ENCODE measurements at regions not wholly inside any gene's neighbourhood (a gene's known extent, or its start where the extent isn't known, plus 50 kb on each side); places are given as distances from the start of the nearest gene placed in this dataset.

DNA sequence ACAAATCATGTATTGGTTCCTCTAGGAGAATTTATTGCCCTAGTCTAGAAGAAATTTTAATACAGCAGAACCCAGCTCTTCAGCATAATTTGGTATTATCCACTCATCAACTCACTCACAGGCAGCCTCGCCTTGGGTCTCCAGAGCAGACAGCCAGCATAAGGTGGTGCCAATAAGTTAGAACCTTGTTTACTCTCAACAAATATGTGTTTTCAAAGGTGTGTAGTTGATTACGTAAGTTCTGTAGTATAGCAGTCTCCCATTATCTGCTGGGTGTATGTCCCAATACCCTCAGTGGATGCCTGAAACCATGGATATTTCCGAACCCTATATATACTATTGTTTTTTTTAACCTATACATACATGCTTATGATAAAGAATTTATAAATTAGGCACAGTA is 522.5 kb upstream of the LRRN3 start:
- no peak for DNase-seq
- intact Hi-C loops (cut with micrococcal nuclease), result loop anchor here in 1 of 2 donors (10.0 kb wide), 1 partner anchor 1736 kb away; no protein-coding TSS in a partner anchor
- H3K4me1 Mint-ChIP-seq, result no peaks in the 10 kb centered on the region

DNA sequence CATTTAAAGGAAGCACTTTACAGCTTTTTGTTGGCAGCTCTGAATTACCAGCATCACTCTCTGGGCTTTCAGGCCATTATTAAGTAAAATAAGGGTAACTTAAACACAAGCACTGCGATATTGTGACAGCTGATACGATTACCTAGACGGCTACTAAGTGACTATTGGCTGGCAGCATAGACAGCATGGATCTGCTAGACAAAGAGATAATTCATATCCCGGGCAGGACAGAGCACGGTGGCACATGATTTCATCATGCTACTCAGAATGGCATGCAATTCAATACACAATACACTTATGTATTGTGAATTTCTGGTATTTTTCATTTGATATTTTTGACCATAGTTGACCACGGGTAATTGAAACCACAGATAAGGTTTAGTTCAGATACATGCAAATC is 522.0 kb upstream of the LRRN3 start:
- H3K36me3 Mint-ChIP-seq, result no peaks in the 10 kb centered on the region
- H3K9me3 ChIP-seq (ENCODE audit: control insufficient read depth in 2 of 3, low read length in 3 of 3), result no peaks in the 10 kb centered on the region
- H3K27ac ChIP-seq (ENCODE audit: low read depth, low read length), result no peak overlapping the region
- CTCF ChIA-PET, result no interaction called here
- DNase-seq, result no peak
- H3K4me3 Mint-ChIP-seq, result no peak overlapping the region
- no peaks in the 10 kb centered on the region for H3K4me1 ChIP-seq (ENCODE audit: control insufficient read depth in 2 of 2, insufficient read depth in 2 of 2, low read length in 2 of 2)
- peaks cover 0 to 4% (median 0%) of the 10 kb centered on the region in 11 donors for H3K9me3 Mint-ChIP-seq
- H3K27me3 Mint-ChIP-seq, result peaks cover 0 to 3% (median 0%) of the 10 kb centered on the region in 5 donors
- H3K4me1 Mint-ChIP-seq, result no peaks in the 10 kb centered on the region
- no peak overlapping the region for H3K27ac Mint-ChIP-seq
- no peak overlapping the region for H3K4me3 ChIP-seq (ENCODE audit: low read length)
- H3K27me3 ChIP-seq (ENCODE audit: control insufficient read depth in 2 of 2, insufficient read depth in 2 of 2, low read length in 2 of 2), result no peaks in the 10 kb centered on the region
- no peak for ATAC-seq
- intact Hi-C loops (cut with micrococcal nuclease), result loop anchor here in 1 of 2 donors (10.0 kb wide), 1 partner anchor 1736 kb away; no protein-coding TSS in a partner anchor
- H3K36me3 ChIP-seq (ENCODE audit: control insufficient read depth in 2 of 3, insufficient read depth in 3 of 3, low read length in 3 of 3), result no peaks in the 10 kb centered on the region
- POLR2A ChIA-PET, result no interaction called here

More for the DNA sequence above, 522.5 kb upstream of the LRRN3 start:
- no peak overlapping the region for H3K4me3 Mint-ChIP-seq
- no peak overlapping the region for H3K27ac Mint-ChIP-seq
- Histone ChIP-seq H3K9me3 (ENCODE audit: control insufficient read depth in 2 of 3, low read length in 3 of 3) (no peaks in the 10 kb centered on the region), H3K4me1 (ENCODE audit: control insufficient read depth in 2 of 2, insufficient read depth in 2 of 2, low read length in 2 of 2) (no peaks in the 10 kb centered on the region), H3K27me3 (ENCODE audit: control insufficient read depth in 2 of 2, insufficient read depth in 2 of 2, low read length in 2 of 2) (no peaks in the 10 kb centered on the region), H3K4me3 (ENCODE audit: low read length) (no peak overlapping the region), H3K36me3 (ENCODE audit: control insufficient read depth in 2 of 3, insufficient read depth in 3 of 3, low read length in 3 of 3) (no peaks in the 10 kb centered on the region), H3K27ac (ENCODE audit: low read depth, low read length) (no peak overlapping the region)
- ChIA-PET POLR2A (no interaction called here), CTCF (no interaction called here)
- H3K36me3 Mint-ChIP-seq, result peaks cover 0 to 2% (median 0%) of the 10 kb centered on the region in 5 donors
- ATAC-seq, result no peak
- peaks cover 0 to 4% (median 3%) of the 10 kb centered on the region in 11 donors for H3K9me3 Mint-ChIP-seq
- H3K27me3 Mint-ChIP-seq, result peaks cover 0 to 2% (median 0%) of the 10 kb centered on the region in 5 donors

- Histone ChIP-seq H3K4me3 (ENCODE audit: low read length) (no peak overlapping the region), H3K9me3 (ENCODE audit: control insufficient read depth in 2 of 3, low read length in 3 of 3) (no peaks in the 10 kb centered on the region), H3K27me3 (ENCODE audit: control insufficient read depth in 2 of 2, insufficient read depth in 2 of 2, low read length in 2 of 2) (no peaks in the 10 kb centered on the region), H3K36me3 (ENCODE audit: control insufficient read depth in 2 of 3, insufficient read depth in 3 of 3, low read length in 3 of 3) (no peaks in the 10 kb centered on the region), H3K27ac (ENCODE audit: low read depth, low read length) (no peak overlapping the region), H3K4me1 (ENCODE audit: control insufficient read depth in 2 of 2, insufficient read depth in 2 of 2, low read length in 2 of 2) (no peaks in the 10 kb centered on the region)
- ChIA-PET POLR2A (no interaction called here), CTCF (no interaction called here)
- DNase-seq, result no peak
- no peak for ATAC-seq
- intact Hi-C loops (cut with micrococcal nuclease), result loop anchor here in 1 of 2 donors (10.0 kb wide), 1 partner anchor 1735 kb away; no protein-coding TSS in a partner anchor
- H3K4me1 Mint-ChIP-seq, result no peaks in the 10 kb centered on the region
- no peak overlapping the region for H3K27ac Mint-ChIP-seq
- H3K36me3 Mint-ChIP-seq, result no peaks in the 10 kb centered on the region
- H3K4me3 Mint-ChIP-seq, result no peak overlapping the region
- H3K27me3 Mint-ChIP-seq, result peaks cover 0 to 4% (median 0%) of the 10 kb centered on the region in 5 donors
- H3K9me3 Mint-ChIP-seq, result peaks cover 0 to 4% (median 0%) of the 10 kb centered on the region in 11 donors
These were observed 521.3 kb upstream of the LRRN3 start for GRCh38 chr7:110569486-110570205.

DNA sequence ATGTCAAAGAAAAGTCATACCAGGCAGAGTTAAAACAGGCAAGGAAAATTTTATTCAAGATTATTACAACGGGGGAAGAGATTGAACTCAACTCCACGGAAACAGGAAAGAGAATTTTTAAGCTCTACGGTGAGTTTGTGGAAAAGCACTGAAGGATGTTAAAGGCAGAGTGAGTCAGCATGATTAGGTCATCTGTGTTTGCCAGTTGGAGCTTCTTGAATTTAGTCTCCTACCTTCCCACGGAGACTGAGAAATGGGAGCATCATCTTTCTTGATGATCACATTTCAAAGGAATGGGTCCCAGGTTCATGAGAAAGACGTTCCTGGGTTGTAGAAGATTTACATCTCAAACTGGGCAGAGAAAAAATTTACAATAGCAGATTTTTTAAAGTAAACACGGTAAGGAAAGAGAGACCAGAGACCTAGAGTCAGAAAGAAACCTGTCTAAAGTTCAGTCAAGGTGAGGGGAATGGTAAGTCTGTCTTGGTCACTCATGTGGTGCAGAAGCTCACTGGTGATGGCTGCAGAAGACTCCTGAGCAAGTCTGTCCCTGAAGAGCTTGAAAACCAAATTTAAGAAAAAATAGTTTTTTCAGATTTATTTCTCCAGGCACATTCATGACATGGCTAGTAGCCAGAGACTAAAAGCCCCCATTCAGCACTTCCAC is 516.9 kb upstream of the LRRN3 start:
- Histone ChIP-seq H3K27ac (ENCODE audit: low read depth, low read length) (no peak overlapping the region), H3K4me1 (ENCODE audit: control insufficient read depth in 2 of 2, insufficient read depth in 2 of 2, low read length in 2 of 2) (no peaks in the 10 kb centered on the region), H3K9me3 (ENCODE audit: control insufficient read depth in 2 of 3, low read length in 3 of 3) (no peaks in the 10 kb centered on the region), H3K36me3 (ENCODE audit: control insufficient read depth in 2 of 3, insufficient read depth in 3 of 3, low read length in 3 of 3) (no peaks in the 10 kb centered on the region), H3K27me3 (ENCODE audit: control insufficient read depth in 2 of 2, insufficient read depth in 2 of 2, low read length in 2 of 2) (no peaks in the 10 kb centered on the region), H3K4me3 (ENCODE audit: low read length) (no peak overlapping the region)
- ATAC-seq (no peak), DNase-seq (no peak)
- Mint-ChIP-seq H3K4me3 (no peak overlapping the region), H3K4me1 (no peaks in the 10 kb centered on the region), H3K27me3 (peaks cover 0 to 6% (median 5%) of the 10 kb centered on the region in 5 donors), H3K36me3 (no peaks in the 10 kb centered on the region), H3K27ac (no peak overlapping the region), H3K9me3 (peaks cover 0 to 4% (median 0%) of the 10 kb centered on the region in 11 donors)
- ChIA-PET CTCF (no interaction called here), POLR2A (no interaction called here)
- intact Hi-C loops (cut with micrococcal nuclease), result no loop called here

DNA sequence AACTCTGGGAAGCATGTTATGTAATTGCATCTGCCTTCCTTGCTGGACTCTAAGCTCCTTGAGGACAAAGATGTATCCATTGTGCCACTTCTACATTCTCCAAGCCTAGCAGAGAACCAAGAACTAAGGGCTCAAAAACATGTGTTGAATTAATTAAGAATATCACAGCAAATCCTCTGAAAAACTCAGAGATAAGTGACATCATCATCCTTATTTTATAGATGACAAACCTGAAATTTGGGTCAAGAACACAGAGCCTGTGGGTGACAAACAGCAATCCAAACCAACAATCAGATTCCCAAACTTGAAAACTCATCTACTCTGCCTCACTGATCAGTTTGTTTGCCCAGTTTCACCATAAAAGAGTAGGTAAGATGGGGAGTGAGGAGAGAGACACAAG is 503.6 kb upstream of the LRRN3 start:
- Mint-ChIP-seq H3K9me3 (peaks cover 0 to 5% (median 2%) of the 10 kb centered on the region in 11 donors), H3K27me3 (peaks cover 0 to 4% (median 0%) of the 10 kb centered on the region in 5 donors), H3K4me1 (peaks cover 0 to 7% (median 0%) of the 10 kb centered on the region in 7 donors), H3K4me3 (no peak overlapping the region), H3K36me3 (no peaks in the 10 kb centered on the region), H3K27ac (no peak overlapping the region)
- DNase-seq (no peak), ATAC-seq (no peak)
- Histone ChIP-seq H3K4me3 (ENCODE audit: low read length) (no peak overlapping the region), H3K27ac (ENCODE audit: low read depth, low read length) (no peak overlapping the region), H3K9me3 (ENCODE audit: control insufficient read depth in 2 of 3, low read length in 3 of 3) (no peaks in the 10 kb centered on the region), H3K27me3 (ENCODE audit: control insufficient read depth in 2 of 2, insufficient read depth in 2 of 2, low read length in 2 of 2) (no peaks in the 10 kb centered on the region), H3K4me1 (ENCODE audit: control insufficient read depth in 2 of 2, insufficient read depth in 2 of 2, low read length in 2 of 2) (no peaks in the 10 kb centered on the region), H3K36me3 (ENCODE audit: control insufficient read depth in 2 of 3, insufficient read depth in 3 of 3, low read length in 3 of 3) (no peaks in the 10 kb centered on the region)
- intact Hi-C loops (cut with micrococcal nuclease), result no loop called here
- ChIA-PET POLR2A (no interaction called here), CTCF (interaction anchor here (2.0 kb wide), 1 partner anchor 511 kb away, joined by 8 read pairs; no protein-coding TSS in a partner anchor)

DNA sequence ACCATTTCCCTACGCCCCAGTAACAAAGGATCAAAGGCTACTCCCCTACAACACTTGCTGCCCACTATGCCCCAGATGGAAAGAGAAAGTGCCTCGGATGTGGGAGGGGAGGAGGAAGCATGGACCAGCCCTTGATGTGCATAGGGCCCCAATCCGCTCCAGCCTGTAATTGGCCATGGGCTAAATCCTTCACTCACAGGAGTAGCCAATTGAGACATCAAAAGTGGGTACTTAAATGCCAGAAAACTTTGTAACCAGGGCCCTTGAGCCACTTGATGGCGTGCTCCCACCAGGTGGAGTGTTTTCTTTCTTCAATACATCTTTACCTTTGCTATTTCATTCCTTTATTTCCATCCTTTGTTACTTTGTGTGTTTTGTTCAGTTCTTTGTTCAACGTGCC is 500.5 kb upstream of the LRRN3 start:
- H3K4me1 Mint-ChIP-seq, result peaks cover 0 to 7% (median 0%) of the 10 kb centered on the region in 7 donors
- H3K27me3 Mint-ChIP-seq, result peaks cover 0 to 4% (median 0%) of the 10 kb centered on the region in 5 donors
- H3K9me3 Mint-ChIP-seq, result peaks cover 0 to 3% (median 0%) of the 10 kb centered on the region in 11 donors
- H3K27ac ChIP-seq (ENCODE audit: low read depth, low read length), result no peak overlapping the region
- ChIA-PET CTCF (interaction anchor here (2.7 kb wide), 1 partner anchor 508 kb away, joined by 14 read pairs; no protein-coding TSS in a partner anchor), POLR2A (no interaction called here)
- no peaks in the 10 kb centered on the region for H3K9me3 ChIP-seq (ENCODE audit: control insufficient read depth in 2 of 3, low read length in 3 of 3)
- DNase-seq (peak in 4 of 9 donors; percentile 4 to 11 (median 10)), ATAC-seq (no peak)
- H3K4me3 ChIP-seq (ENCODE audit: low read length), result no peak overlapping the region
- H3K4me3 Mint-ChIP-seq, result no peak overlapping the region
- H3K36me3 Mint-ChIP-seq, result no peaks in the 10 kb centered on the region
- no peaks in the 10 kb centered on the region for H3K36me3 ChIP-seq (ENCODE audit: control insufficient read depth in 2 of 3, insufficient read depth in 3 of 3, low read length in 3 of 3)
- H3K27ac Mint-ChIP-seq, result no peak overlapping the region
- no peaks in the 10 kb centered on the region for H3K27me3 ChIP-seq (ENCODE audit: control insufficient read depth in 2 of 2, insufficient read depth in 2 of 2, low read length in 2 of 2)
- intact Hi-C loops (cut with micrococcal nuclease), result loop anchor here (1.0 to 10.0 kb wide), 6 partner anchors 496 to 1145 kb away; partner anchors contain the start of gene IMMP2L (in 1 of the 2)
- H3K4me1 ChIP-seq (ENCODE audit: control insufficient read depth in 2 of 2, insufficient read depth in 2 of 2, low read length in 2 of 2), result no peaks in the 10 kb centered on the region

Measured in naive thymus-derived CD4-positive, alpha-beta T cell (primary cell).